GM19463 (cell line): ENCODE measurements at regions not wholly inside any gene's neighbourhood (a gene's known extent, or its start where the extent isn't known, plus 50 kb on each side); places are given as distances from the start of the nearest gene placed in this dataset.

Experiments used
- ATAC-seq: cut with Tn5 transposase; IDR thresholded peaks from one replicate; pipeline ENCODE4 v1.9.1; 2021; ENCODE audit warnings: mild to moderate bottlenecking, moderate library complexity; ENCODE audit not compliant: unreplicated experiment

DNA sequence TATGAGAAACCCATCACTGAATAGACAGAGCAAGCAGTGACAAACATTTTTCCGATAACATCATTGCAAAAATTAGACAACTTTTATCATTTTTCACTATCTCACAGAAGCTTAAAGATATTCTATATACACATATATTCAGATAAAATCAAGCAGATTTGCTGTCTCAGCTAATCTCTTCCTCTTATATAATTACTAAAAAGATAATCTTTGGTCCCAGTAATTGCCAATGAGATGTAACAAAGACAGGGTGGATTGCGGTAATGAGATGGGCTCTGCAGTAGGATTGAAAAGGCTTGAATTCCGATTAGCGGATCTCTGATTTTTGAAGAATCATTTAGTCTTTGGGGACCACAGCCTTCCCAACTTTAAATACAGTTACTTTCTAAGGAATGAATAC lies 63.5 kb downstream of the SYT4 start:
- ATAC-seq: no peak

DNA sequence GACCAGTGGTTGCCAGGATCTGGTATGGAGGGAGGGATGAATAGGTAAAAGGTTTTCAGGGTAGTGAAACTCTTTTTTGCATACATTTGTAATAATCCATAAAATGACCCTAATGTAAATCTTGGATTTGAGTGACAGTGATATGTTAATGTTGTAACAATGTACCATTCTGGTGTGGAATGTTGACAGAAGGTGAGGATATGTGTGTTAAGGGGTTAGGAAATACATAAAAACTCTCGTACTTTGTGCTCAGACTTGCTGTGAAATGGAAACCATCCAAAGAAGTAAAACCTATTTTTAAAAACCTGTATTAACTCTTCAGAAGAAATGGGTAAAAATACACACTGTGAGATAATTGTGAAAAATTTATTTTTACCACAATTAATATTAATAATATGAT lies 66.2 kb downstream of the SYT4 start:
- no peak for ATAC-seq

- ATAC-seq: no peak
These were observed 79.9 kb upstream of the RIT2 start for GRCh38 chr18:43195421-43195820.

DNA sequence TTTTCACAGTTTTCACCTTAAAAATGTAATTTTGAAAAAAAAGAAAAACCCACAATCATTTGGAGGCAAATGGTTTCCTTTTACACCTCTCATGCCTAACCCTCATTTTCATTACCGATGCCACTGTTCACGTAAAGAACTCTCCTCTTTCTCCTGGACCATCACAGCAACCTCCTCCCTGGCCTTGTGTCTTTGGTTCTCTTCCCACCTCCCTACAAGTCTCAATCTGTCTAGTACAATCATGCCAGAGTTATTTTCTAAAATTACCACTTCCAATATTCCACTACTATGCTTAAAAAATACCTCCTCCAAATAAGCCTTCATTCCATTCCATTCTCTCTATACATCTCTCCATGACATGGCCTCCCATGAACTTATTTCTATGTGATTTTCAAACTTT lies 77.9 kb upstream of the RIT2 start:
- no peak for ATAC-seq

DNA sequence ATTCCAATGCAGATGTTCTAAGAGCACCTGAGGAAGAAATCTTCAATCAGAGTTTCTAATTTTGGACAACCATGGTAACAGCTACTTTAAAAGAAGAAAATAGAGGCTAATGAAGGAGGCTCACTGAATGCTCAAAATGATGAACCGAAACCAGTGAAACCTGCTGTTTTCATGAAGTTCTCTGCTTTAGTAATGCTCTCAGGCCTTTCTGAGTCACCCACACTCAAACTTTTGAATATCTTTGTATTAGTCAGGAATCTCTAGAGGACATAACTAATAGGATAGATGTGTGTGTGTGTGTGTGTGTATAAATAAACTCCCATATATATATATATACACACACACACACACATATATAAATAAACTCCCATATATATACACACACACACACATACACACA lies 76.9 kb upstream of the RIT2 start:
- ATAC-seq: peak; percentile 92

DNA sequence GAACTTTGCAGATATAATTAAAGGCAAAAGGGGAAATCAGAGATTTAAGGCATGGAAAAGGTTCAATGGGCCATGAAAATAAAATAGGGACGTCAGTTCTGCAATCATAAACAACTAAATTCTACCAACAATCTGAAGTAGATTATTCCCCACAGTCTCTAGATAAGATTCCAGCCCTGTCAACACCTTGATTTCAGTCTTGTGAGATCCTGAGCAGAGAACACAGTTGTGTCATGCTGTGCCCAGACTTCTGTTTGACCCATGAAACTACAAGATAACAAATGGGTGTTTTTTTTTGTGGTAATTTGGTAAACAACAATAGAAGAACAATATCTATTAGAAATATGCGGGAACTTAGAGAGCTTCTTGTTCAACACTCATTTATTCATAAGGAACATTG lies 66.2 kb upstream of the RIT2 start:
- no peak for ATAC-seq

- no peak for ATAC-seq
These were observed 65.3 kb upstream of the RIT2 start for GRCh38 chr18:43180814-43181213.

DNA sequence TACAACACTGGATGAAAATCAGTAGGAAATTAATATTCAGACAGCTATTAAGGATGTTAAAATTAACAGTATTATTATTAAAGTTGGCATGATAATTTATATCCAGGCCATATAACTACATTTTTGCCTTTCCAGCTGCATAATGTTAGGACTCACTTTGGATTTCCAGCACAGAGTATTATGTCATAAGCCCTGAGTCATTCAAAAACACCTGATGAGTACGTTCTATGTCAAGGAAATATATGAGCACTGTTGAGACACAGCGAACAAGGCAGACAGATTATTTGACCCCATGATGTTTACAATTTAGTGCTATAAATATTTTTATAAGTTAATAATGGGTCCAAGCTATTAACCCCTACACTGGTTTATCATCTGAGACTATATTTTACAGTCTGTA lies 59.8 kb upstream of the RIT2 start:
- no peak for ATAC-seq

DNA sequence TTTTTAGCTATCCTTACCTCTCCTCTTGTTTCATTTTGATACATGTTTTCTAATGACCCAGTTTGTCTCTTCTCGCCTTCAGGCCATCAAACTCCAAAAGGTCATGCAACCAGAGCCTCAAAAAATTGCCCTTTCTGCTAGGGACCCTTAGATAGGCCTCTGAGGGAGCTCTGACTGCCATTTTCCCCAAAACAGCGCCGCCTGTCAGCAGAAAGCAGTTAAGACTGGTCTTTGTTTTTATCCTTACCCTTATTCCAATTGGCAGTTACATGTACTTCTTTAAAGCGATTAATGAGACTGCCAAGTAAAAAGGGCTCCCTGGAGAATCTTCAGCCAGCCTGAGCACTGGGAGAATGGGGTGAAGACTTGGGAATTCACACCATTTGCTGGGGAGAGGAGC lies 55.1 kb upstream of the RIT2 start:
- ATAC-seq: no peak
